Muscle of arm (tissue), 1 donor: ENCODE measurements at regions not wholly inside any gene's neighbourhood (a gene's known extent, or its start where the extent isn't known, plus 50 kb on each side); places are given as distances from the start of the nearest gene placed in this dataset.
"Not testable (repeated sequence)": the region's sequence is repeated elsewhere in the genome, so short reads cannot be mapped to it uniquely, and the experiment has no call there.

Source experiments
- DNase-seq: peaks from one replicate; pipeline ENCODE4 v3.0.0-alpha.2; 2013

DNA sequence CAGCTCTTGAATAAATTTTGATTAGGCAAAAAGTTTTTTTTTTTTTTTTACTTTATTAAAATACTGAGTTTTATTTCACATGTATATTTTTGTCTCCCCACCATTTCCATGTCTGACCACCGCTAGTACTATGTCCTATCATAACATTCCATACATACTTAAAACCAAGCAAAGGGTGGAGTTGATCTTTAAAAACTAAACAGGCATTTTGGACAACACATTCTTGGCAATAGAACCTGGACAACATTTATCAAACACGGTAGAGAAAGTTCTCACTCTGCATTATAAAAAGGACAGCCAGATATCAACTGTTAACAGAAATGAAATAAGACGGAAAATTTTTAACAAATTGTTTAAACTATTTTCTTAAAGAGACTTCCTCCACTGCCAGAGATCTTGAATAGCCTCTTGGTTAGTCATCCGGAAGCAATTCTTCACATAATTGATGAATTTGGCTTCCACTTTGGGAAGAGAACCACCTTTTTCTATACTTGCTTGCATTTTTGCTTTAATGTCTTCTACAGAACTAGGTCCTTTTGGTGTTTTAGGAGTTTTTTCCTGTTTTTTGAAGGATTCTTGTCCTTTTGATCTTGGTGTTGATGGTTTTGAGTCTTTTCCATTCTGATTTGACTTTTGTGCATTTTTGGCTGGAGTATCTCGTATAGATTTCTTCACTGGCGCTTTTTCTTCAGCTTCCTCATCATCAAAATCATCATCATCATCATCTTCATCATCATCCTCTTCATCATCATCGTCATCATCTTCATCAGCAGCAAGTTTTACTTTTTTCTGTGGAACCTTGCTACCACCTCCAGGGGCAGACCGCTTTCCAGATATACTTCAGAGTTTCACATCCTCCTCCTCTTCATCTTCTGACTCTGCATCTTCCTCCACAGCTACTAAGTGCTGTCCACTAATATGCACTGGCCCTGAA lies 58.7 kb downstream of the POU5F2 start:
- not testable (repeated sequence) for DNase-seq

DNA sequence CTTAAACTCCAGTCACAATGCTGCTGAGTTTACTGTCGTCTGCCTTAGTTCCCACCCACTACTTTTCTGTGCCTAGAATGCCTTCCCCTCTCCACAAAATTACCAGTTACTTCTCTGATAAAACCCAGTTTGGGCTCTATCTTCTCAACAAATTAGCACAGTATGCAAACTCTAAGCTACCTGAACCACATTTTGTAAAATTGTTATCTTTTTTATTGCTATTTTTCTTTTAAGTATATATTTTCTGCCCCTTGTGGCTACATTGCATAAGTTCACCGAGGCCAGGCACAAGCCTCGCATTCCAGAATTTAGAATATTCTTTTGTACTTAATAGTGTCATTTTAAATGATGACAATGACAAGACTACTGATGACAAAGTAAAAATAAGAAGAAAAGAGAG lies 60.0 kb downstream of the POU5F2 start:
- no peak for DNase-seq

DNA sequence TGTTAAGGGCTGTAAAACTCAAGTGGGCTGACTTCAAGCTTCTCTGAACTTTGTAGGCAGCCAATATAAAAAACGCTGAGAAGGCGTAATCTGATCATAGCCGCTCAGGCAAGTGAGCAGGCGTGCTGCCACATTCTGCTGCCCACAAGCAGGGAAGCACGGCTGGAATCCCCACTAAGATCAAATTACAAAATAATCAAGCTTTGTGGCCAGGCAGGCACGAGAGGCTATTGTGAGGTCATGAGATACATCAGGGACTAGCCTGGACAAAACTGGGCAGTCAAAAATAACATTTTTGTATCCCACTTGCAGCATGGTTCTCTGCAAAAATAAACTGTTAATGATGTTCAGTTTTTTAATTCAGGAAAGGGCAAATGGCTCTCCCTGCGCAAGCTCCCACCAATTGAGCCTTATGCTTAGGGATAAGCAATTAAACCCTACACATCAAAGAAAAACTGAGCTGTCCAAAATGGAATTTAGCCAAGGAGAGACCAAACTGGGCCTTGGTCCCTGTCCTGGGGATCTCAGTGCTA lies 64.0 kb downstream of the POU5F2 start:
- peak; percentile 46 for DNase-seq

DNA sequence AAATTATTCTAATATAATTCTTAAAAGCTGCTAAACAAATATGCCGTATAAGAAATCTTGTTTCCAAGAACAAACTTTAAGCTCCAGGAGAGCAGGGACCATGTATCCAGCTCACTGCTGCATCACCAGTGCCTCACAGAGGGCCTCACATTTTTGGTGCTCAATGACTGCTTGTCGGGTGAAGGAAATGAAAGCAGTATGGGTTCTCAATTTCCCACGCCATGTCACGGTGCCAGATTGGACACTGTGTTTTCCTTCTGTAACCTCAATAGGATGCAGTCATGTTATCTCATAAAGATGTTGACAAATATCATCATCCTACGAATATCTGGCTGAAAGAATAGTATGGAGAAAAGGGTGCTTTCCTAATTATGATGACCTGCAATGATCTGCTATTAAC lies 64.7 kb downstream of the POU5F2 start:
- no peak for DNase-seq

DNA sequence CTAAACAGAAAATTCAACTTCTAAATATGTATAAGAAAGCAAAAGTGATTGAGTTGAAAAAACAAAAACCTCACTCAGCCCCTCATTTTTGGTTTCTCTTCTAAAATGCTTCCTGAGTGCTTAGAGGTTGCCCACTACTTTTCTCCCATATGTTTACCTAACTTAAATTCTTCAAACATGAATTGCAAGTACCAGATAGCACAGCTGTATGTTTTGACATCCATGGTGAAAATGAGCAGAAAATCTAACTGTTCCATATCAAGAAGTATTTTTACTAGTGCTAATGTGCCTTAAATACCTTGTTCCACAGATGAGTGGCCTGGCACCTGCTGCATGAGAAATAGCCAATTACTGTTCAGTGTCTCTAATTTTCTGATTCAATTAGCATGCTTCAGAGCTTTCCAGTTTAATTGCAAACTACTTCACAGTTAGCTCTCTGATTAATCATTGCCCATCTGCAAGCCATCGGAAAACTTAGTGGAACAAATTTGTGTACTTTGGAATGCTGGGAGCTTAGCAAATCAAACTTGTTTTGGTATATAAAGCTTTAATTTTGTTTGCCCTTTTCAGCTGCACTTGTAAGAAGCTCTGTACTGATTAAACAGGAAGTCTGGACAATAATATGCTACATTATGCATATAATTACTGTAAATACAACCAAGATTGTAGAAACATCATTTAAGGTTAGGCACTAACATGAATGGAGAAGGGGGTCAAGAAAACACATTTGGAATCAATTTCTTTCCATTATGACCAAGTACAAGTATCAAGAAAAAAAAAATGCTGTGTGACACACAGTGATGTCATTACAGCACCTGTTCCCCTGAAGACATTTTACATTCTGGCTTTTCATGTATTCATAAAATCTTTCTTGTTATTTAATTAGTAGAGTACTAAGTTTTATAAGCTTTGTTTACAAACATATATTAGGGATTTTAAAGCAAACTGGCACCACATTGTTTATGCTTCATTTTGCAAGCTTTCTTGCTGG lies 65.6 kb downstream of the POU5F2 start:
- no peak for DNase-seq

DNA sequence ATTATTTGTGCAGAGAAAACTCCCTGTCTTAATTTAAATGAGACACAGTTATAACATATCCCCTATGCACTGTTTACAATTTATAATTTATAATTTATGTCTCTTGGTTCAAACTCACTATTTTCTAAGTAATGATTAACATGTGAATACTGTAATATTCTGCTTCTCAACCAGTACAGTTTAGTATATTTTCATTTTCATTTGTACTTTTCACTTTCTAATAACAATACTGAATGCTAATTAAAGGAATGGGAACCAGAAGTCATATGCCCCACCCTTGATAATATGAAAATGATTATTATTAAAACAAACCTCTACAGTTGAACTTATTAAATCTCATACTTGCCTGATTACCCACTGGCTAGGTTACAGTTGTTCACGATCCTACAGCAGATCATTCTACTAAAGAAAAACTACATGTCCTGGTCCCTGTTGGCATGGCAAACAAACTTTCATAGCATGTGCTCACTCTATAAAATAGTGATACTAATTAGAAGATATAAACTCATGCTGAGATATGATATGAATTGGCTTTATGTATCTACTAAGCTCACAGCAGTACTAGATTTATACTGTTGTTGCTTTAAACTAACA lies 66.4 kb downstream of the POU5F2 start:
- DNase-seq, result no peak

DNA sequence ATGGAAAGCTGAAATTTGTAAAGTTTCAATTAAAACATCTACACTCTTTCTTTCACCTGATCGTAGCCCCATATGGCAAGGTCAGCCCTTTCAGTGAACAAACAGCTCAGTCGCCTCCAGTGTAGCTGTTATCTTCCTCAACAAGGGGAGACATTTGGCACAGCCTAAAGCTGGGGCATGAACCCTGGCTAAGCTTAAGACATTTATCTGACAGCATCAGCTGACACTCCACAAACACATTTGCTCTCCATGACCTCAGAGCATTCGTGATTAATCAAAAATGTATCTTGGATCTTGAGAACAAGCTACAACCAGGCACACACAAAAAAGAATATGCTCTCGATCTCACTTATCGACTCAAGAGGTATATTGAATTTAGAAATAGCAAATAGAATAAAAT lies 67.3 kb downstream of the POU5F2 start:
- DNase-seq, result no peak

DNA sequence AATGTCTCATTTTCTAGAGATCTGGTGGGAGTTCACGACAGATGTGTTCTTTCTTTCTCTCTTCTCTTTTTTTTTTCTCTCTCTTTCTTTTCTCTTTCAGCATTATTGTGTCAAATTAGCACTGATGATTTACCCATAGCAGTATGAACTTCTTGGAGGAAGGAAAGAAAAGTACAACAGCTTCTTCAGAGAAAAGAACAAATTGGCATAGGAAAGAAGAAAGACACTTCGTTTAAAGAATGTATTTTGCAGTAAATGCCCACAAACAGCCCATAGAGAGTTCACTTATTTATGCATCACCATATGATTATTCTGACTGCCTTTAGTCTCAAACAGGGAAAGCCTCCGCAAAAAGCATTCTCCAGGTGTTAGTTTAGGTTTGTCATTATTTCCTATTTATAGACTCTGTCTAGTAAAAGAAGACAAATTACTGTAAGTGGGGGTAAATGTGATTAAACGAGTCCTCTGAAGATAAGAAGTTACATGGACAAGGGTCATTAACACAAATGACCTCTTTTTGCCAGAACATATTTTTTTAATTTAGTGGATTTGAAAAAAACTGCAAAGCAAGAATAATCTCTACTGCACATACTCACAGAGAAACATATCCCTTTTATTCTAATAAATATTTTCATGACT lies 68.0 kb downstream of the POU5F2 start:
- DNase-seq, result no peak

DNA sequence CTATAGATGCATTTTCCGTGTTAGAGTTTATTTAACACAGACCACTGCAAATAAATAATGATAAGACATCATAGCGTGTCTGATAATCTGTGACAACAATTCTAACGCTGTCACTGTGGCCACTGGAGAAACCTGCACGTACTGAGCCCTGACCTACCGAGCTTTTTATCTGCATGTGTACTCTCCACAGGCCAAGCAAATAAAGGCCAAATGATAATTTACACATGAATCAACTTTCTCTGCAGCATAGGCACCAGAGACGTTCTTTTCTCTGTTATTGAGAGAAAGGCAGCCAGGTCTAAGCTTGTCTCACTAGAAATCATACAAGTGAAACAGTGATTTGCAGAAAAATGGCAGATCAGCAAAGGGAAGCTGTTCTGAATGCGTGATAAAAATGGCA lies 75.8 kb downstream of the POU5F2 start:
- no peak for DNase-seq

DNA sequence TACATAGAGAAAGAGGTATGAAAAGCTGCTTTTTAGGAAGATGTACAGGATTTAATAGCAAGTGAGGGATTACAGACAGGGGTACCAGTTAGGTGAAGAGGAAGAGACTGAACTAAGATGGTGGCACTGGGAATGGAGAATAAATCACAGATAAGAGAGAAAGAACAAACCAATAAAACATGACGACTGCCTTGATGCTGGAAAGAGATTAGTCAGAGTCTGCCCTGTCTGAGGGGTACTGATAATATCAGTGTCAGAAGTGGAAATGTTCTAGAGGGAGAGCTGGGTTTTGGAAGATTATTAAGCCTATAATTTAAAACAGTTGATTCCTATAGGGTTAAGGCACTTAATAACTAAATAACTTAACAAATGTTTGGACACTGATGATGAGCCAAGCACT lies 77.7 kb downstream of the NR2F1 start:
- DNase-seq, result no peak

DNA sequence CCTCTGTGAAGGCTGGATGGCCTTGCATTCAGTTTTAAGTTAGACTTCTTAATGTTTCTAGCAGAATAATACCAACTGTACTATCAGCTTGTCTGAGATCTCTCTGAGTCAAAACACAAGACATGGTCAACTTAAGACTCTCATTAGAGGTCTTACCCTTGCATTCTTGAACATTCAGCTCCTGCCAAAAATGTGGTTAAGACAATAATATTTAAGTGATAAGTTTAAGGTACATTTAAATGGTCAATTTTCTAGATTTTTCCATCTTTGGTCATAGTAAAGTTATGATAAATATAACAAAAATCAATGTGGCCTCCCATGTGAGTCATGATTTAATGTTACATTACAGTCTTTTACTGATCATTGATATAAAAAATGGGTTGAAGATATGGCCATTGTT lies 75.0 kb downstream of the NR2F1 start:
- no peak for DNase-seq

DNA sequence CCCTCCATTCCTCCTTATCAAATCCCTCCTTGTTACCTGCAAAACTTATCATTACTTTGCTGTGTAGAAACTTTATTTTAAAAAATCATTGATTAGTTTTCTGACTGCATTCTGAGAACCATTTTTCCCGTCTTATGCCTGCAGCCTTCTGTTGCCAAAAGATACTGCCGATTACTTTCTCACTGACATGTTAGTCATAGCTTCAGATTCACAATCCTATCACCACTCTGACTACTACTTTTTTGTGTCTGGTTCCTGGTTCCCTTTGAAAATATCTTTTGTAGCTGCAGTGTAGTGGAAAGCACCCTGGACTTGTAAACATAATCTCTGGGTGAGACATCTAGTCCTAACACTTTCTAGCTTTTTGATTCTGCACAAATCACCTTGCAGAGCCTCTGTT lies 71.7 kb downstream of the NR2F1 start:
- DNase-seq, result no peak

DNA sequence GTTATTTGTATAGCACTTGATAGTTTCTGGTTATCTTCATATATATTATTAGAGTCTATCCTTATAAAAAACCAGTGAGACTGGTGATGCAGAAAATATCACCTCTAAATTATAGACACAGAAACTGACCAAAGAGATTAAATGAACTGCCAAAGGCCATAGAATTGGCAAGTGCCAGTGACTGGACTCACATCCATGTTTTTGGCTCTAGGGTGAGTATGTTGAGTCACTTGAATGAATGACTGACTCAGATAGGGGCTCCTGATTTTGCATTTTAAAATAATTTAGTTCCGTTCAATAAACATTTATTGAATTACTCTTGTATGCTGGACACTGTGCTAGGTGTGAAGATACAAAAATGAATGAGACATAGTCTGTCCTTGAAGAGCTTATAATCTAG lies 70.7 kb downstream of the NR2F1 start:
- no peak for DNase-seq

DNA sequence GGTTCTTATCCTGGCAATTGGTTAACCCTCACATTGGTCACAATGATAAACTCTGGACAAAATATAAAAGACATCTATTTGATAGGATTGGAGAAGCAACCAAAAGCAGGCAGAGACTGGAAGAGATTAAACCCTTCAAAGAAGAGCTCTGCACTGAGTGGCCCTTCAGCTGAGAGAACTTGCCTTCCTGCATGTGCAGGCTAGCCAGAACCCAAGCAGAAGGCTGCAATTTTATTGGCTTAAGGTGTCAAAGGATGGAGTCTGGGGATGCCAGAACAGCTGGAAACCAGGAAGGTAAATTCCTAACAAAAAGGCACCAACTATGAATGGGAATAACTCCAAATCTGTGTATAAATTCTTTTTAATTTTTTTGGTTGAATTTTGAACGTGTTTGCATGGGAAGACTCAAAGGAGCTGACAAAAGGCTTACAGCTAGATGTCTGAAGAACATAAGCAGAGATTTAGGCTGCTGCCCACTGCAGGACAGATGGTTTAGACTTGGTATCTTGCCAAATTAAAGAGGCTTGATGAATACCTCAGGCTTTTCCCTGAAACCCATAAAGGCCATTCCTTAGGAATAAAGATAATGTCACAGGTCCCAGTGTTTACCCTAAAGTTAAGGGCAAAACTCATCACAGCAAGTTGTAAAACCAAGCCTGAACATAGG lies 66.3 kb downstream of the NR2F1 start:
- no peak for DNase-seq

DNA sequence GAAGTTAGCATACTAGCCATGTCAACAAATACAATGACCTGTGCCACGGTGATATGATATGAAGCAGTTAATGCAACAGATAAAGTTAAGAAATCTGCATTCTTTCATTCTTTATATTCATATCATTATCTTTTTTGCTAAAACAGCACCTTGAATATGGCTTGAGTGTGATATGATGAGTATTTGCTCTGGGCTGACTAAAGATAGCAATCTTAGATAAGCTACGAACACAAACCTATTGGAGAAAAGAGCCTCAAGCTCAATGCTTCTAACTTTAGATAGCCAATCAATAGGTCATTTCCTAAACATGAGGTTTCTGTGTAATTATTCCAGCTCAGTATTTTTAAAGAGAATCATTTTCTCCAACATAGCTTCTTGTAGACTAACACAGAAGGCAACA lies 61.7 kb downstream of the NR2F1 start:
- no peak for DNase-seq
